GM18511 (cell line): ENCODE measurements at regions not wholly inside any gene's neighbourhood (a gene's known extent, or its start where the extent isn't known, plus 50 kb on each side); places are given as distances from the start of the nearest gene placed in this dataset.

Source experiments
- ATAC-seq: cut with Tn5 transposase; IDR thresholded peaks from one replicate; pipeline ENCODE4 v1.9.1; 2021; ENCODE audit warnings: mild to moderate bottlenecking, moderate library complexity; ENCODE audit not compliant: unreplicated experiment

DNA sequence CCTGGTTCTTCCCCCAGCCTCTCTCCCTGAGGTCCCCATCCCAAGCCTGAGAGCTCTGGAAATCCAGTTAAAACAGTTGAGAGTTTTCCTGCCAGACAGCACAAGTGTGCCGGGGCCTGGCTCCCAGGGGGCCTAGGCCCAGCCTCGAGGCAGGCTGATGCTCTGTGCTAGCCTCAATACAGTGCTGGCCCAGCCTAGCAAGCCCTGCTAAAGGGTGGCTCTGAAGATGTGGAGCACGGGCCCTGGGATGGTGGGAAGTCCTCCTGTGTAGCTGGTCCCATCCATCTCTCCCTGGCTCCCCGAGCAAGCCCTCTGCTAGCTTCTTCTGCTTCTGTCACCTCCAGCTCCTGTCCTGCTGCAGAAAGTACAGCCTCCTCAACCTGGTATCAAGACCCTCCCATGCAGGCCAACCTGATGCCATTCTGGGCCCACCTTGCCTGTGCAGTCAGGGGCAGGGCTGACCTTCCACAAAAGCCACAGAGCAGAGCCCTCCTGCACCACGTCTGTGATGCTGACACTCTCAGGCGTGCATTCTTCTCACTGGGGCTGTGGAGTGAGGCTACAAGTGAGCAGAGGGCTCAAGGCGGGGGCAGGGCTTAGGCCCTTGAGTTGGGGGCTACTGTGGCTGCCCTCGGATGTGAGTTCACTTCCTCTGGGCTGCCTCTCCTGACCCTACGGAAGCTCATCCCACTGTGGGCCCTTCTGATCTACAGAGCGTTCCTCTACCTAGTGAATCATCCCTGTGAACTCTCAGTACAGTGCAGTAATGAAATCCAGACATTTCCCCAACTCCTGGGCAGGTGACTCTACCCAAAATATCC lies 60.1 kb upstream of the LAPTM4A start:
- ATAC-seq: no peak

DNA sequence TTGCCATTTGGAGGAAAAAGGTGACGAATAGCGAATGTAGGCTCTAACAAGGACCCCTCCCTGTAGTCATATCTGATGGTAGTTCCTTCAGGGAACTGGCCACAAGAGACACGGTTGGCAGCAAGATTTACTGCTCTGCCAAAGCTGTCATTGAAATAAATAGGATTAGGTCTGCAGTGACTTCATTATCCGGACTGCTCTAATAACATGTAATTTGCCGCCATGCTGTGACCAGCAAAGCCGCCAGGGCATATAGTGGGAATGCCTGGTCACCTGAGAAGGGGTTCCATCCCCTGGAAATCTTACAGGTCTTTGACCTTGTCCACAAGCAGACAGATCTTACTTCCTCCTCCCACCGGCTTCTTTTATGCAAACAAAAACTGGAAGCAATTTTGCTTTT lies 59.4 kb upstream of the LAPTM4A start:
- ATAC-seq: no peak

DNA sequence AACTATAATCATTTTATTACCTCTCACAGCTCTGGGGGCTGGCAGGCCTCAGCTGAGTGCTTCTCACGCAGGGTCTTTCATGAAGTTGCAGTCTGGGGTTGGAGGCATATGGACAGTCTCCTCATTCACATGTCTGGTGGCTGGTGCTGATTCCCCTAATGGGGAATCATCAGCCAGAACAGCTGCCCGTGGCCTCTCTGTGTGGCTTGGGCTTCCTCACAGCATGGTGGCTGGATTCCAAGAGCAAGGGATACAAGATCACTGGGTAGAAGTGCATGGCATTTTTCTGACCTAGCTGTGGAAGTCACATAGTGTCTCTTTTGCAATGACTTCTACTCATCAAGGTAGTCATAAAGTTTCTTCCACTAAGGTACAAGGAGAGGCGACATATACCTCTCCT lies 59.0 kb upstream of the LAPTM4A start:
- no peak for ATAC-seq

DNA sequence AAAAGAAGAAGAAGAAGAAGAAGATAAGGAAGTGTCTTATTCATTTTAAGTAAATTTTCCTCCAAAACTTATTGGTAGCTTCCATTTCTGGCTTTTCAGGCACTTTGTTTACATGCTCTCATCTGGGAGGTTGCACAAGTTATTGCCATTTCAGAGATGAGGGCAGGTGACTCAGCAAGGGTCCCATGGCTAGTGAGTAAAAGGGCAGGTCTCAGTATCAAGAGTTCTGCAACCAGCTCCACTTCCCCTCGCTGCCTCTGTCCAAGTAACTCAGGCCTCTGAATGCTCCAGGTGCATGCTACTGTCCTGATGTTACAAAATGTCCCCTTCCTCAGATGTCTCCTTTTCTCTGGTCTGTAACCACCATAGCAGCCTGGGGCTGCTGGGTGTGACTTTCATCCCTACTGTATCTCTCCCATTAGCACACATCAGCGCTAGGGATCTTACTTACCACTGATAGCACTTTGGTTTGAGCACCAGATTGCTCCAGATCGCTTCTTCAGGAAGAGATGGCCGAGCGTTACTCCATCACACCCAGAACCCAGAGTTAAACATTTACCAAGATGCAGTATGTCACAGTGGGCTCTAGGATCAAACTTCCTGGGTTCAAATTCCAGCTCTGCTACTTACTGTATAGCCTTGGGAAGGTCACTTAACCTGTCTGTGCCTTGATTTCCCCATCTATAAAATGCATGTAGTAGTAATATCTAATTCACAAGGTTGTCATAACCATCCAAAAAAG lies 57.4 kb upstream of the LAPTM4A start:
- no peak for ATAC-seq

DNA sequence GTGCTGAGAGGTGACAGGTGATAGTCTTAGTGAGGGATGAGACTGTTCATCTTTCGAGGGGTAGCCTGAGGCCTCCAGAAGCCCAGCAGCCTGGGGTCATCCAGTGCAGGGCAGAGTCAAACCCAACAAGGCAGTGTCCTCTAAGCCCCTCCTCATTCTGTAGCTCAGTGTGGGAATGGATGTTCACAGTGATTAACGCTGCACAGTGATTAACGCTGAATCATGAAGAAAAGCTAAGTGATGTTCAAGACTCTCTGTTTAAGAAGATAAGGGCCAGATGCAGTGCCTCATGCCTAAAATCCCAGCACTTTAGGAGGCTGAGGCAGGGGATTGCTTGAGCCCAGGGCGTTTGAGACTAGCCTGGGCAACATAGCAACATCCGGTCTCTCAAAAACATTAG lies 56.3 kb upstream of the LAPTM4A start:
- ATAC-seq: no peak

DNA sequence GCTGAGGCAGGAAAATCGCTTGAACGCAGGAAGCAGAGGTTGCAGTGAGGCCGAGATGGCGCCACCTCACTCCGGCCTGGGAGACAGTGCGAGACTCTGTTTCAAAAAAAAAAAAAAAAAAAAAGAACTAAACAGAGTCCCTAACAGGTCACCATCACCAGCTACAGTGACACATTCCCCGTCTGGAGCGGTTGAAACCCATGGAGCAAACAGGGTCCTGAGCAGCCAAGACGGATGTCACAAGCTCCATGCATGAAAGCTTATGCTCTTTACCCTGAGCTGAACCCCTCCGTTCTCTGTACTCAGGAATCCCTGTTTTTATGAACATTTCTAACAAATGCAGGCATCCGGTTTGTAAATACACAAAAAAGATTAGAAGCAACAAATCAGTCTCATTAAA lies 55.9 kb upstream of the LAPTM4A start:
- ATAC-seq: no peak

DNA sequence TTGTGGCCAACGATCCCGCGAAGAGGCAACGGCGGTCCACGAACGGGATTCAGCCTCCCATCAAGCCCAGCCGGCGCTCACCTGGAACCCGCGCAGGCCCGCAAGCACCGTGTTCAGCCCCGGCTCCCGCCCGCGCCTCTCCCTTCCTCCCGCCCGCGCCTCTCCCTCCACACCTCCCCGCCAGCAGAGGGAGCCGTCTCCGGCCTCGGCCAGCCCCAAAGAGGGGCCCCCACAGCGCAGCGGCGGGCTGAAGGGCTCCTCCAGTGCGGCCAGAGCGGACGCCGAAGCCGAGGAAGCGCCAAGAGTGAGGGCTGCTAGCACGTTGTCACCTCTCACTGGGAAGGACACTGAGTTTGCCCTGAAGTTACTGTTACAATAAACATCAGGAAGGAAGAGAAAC lies 55.3 kb upstream of the LAPTM4A start:
- ATAC-seq: no peak

DNA sequence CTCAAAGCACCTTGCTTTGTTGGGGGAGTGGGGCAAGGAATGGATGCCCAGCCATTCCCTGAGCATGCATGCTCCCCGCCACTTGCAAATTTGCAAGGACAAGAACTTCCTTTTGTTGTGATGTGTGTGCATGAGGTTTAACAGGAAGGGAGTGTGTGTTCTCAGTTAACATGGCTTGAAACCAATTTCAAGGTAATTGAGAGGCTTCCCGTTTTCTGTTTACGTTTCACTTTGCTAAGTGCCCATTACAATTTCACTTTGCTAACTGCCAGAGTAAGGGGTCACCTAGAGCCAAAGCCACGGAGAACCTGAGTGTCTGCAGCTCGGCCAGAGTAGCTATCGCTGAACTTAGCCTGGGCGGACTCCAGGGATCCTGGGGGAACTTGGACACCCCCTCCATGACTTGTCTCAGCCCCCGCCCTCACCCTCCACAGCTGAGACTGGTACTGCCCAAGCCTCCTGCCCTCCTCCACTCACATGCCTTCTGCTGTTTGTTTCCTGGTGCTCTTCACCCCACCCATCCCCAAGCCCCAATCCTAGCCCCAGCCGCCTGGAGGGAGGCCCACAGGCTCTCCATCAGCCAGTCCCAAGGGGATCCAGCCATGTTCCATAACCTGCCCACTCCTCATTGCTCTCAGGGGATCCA lies 53.6 kb upstream of the LAPTM4A start:
- ATAC-seq: no peak

DNA sequence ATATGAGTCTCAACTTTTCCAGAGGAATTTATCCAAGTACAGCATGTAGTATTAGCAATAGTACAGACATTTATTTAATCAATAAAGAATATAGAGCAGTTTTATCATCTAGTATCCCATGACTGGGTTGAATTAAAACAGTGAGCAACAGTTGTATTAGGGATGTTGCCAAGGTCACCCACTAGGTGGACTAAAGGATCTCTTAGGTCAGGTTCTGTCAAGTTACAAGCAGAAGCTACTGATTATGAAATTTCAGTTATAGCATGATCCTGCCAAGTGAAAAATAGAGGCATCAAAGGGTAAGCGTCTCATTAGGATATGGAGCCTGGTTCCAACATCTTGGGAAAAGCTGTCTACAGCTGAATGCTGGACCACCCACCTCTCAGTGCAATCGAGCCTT lies 52.1 kb upstream of the LAPTM4A start:
- no peak for ATAC-seq
